Cardiac fibroblast (primary cell): ENCODE measurements at regions not wholly inside any gene's neighbourhood (a gene's known extent, or its start where the extent isn't known, plus 50 kb on each side); places are given as distances from the start of the nearest gene placed in this dataset.

Source experiments
- DNase-seq, 2 donors: peaks; one replicate each; pipeline versions ENCODE4 v3.0.0 to v3.0.0-alpha.2; 2010; ENCODE audit warnings: low read depth in 2 of 2
- H3K4me3 ChIP-seq, 2 donors: replicated peaks in 1 of 2; 1 replicate in 1 of 2; 2 replicates in 1 of 2; pipeline ENCODE4 v1.5.1; 2011; ENCODE audit warnings: low read depth in 2 of 2, low read length in 2 of 2, mild to moderate bottlenecking in 2 of 2, moderate library complexity in 1 of 2
- TF ChIP-seq, protein P1 (sequence below): IDR thresholded peaks from one replicate; pipeline ENCODE4 v1.5.1; 2011; ENCODE audit warnings: low read depth, mild to moderate bottlenecking, low read length, inconsistent platforms

DNA sequence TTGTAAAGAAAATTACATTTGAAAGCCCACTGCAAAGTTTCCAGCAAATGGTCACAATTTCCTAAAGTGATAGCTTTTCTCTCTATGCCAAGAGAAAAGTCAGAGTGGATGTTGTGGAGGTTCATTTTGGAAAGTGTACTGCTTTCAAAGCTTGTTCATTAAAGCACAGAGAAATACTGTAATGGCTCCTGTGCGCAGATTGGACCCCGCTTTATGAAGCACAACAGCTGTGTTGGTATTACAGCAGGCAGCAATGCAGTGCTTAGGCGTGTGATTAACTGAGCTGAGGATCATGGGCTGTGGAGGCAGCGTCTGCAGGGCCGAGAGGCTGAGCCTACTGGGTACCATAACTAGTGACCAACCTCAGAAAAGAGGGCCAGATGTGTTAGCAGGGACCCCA, 478.4 kb upstream of the CFAP20DC start:
- no peak for DNase-seq
- TF ChIP-seq, protein P1, sequence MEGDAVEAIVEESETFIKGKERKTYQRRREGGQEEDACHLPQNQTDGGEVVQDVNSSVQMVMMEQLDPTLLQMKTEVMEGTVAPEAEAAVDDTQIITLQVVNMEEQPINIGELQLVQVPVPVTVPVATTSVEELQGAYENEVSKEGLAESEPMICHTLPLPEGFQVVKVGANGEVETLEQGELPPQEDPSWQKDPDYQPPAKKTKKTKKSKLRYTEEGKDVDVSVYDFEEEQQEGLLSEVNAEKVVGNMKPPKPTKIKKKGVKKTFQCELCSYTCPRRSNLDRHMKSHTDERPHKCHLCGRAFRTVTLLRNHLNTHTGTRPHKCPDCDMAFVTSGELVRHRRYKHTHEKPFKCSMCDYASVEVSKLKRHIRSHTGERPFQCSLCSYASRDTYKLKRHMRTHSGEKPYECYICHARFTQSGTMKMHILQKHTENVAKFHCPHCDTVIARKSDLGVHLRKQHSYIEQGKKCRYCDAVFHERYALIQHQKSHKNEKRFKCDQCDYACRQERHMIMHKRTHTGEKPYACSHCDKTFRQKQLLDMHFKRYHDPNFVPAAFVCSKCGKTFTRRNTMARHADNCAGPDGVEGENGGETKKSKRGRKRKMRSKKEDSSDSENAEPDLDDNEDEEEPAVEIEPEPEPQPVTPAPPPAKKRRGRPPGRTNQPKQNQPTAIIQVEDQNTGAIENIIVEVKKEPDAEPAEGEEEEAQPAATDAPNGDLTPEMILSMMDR, result no peak

DNA sequence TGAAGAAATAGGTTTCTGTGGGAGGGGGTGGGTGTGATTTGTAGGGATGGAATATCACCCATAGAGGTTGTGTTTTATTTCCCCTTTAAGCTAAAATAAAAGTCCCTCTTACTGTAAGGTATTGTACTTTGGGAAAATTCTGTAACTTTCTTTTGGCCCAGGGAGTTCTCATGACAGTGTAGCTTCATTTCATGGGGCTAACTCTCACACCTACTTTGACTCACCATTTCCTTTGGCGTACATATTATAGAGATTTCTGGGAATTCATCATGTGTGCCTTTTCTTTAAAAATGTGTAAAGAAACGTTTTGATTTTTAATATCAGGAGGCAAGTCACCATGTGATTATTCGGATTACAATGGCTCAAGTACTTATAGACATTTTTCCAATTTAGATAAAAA, 477.7 kb upstream of the CFAP20DC start:
- no peak for DNase-seq
- TF ChIP-seq, protein P1, result no peak
- H3K4me3 ChIP-seq, result no peak overlapping the region

More for the DNA sequence above, 478.4 kb upstream of the CFAP20DC start:
- H3K4me3 ChIP-seq, result no peak overlapping the region

DNA sequence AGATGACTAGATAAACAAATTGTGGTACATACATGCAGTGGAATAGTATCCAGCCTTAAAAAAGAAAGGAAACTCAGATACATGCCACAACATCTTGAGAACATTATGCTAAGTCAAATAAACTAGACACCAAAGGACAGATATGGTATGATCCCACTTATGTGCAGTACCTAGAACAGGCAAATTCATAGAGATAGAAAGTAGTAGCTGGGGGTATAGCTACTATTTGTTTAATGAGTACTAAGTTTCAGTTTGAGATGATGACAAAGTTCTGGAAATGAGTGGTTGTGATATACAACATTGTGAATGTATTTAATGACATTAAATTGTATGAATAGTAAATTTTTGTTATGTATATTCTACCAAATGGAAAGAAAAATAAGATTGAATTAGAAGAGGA, 477.2 kb upstream of the CFAP20DC start:
- DNase-seq, result no peak
- H3K4me3 ChIP-seq, result no peak overlapping the region
- TF ChIP-seq, protein P1, result no peak

DNA sequence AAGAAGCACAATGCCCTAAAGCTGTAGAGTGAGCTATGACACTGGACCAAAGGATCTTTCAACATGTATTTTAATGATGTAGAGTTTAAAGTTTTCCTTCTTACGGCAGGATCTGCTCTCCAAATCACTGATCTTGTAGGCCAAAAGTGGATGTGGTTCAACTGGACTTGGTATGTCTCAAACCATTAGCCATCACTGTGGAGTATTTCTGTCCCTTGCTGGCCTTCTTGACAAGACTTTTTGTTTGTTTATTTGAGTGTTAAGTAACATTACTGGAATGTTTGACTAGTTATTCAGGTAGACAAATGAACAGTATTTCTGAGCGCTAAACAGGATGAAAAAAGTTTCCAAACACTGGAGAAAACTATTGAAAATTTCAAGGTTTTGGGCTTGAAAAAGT, 472.7 kb upstream of the CFAP20DC start:
- no peak overlapping the region for H3K4me3 ChIP-seq
- TF ChIP-seq, protein P1, result no peak

DNA sequence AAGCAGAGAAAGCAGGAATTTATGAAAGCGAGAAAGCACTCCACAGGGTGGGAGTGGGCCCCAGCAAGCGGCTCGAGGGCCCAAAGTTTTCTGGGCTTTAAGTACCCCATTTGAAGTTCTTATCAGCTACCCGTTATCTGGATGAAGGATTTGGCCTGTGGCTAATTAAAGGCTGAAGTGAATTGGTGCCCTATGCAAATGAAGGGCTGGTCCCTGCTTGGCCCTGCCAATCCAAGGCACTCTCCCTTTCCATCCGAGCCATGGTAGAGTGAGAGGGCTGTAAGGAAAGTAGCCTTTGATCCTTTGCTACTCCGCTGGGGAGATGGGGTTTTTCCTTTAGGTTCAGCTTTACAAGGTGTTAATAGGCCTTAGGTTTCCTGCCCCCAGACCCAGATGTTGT, 469.3 kb upstream of the CFAP20DC start:
- no peak for DNase-seq
- TF ChIP-seq, protein P1, result no peak
- no peak overlapping the region for H3K4me3 ChIP-seq

More for the DNA sequence above, 472.7 kb upstream of the CFAP20DC start:
- DNase-seq, result no peak

DNA sequence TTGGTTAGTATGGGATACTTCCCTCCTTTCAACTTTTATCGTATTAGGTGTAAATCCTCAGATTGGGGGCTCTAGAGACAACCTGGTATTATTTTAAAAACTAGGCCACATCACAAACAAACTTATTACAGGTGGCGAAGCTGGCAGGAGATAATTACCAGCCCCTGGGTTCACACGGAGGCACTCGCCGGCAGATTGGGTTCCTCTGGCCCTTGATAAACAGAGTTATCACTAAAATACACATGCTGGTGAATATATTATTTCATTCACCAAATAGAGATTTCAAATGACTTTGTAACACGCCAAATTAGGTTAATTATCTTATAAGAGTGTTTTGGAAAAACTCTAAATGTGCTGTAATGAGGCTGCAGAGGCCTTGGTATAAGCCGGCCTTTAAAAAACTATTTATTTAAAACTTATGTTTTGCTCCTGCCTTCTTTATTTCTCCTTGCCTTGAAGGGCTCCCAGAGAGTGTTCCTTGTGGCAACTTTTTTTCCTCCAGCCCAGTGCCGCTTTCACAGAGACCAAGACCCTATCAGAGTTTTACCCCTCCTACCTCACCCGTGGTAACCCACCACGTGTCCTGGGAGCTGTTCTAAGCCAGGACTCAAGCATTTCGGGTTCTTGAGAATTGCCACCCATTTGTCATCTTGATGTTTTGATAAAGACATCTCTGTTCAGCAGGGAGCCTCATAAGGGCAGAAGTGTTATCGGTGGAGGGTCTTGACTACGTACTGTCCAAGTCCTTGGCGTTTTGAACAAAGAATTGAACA, 468.6 kb upstream of the CFAP20DC start:
- DNase-seq, result no peak
- TF ChIP-seq, protein P1, result no peak
- no peak overlapping the region for H3K4me3 ChIP-seq

DNA sequence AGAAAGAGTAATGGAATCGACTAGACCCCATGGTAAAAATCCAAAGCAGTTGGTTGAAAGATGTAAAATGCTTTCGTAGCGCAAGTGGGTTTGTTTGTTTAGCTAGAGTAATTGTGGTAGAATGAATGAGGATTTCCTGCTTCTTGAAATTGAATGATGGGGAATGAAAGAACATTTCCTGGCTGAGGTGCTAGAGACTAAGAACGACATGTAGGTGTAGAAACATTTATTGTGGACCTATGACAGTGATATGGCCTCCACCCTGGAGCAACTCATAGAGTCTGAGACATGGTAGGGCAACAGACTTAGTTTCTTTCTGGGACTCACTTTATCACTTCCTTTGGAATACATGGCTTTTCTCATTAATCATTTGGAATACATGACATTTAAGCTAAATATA, 467.6 kb upstream of the CFAP20DC start:
- no peak overlapping the region for H3K4me3 ChIP-seq
- TF ChIP-seq, protein P1, result no peak
- DNase-seq, result no peak
